ENCODE measurements at regions not wholly inside any gene's neighbourhood (a gene's known extent, or its start where the extent isn't known, plus 50 kb on each side); places are given as distances from the start of the nearest gene placed in this dataset.

GRCh38 chr6:19034986-19035385, 647.8 kb downstream of the RNF144B start:
- no peaks in the 10 kb centered on the region for H3K9me3 ChIP-seq (ENCODE audit: control insufficient read depth in 2 of 2, insufficient read depth in 1 of 2, low read length in 1 of 2)
- DNase-seq (ENCODE audit: low read depth in 6 of 9, low spot score in 9 of 9) = no peak
- no peaks in the 10 kb centered on the region for H3K27me3 ChIP-seq (ENCODE audit: control insufficient read depth in 2 of 2, insufficient read depth in 1 of 2, low read length in 1 of 2)
- H3K4me1 ChIP-seq (ENCODE audit: control insufficient read depth in 2 of 2, insufficient read depth in 2 of 2, low read length in 2 of 2) = no peaks in the 10 kb centered on the region
- no peaks in the 10 kb centered on the region for H3K36me3 ChIP-seq (ENCODE audit: control insufficient read depth in 2 of 2, insufficient read depth in 2 of 2, low read length in 1 of 2)
- no peak overlapping the region for H3K27ac ChIP-seq (ENCODE audit: low read depth in 1 of 2, low read length in 1 of 2)
- 91% methylated on average over 2 of the region's 2 CpGs for WGBS
- H3K4me3 ChIP-seq (ENCODE audit: low read length in 2 of 2) = no peak overlapping the region

GRCh38 chr6:19035461-19036195, 648.5 kb downstream of the RNF144B start:
- DNase-seq (ENCODE audit: low read depth in 6 of 9, low spot score in 9 of 9) = no peak
- Histone ChIP-seq H3K27ac (ENCODE audit: low read depth in 1 of 2, low read length in 1 of 2) (no peak overlapping the region), H3K27me3 (ENCODE audit: control insufficient read depth in 2 of 2, insufficient read depth in 1 of 2, low read length in 1 of 2) (no peaks in the 10 kb centered on the region), H3K4me1 (ENCODE audit: control insufficient read depth in 2 of 2, insufficient read depth in 2 of 2, low read length in 2 of 2) (no peaks in the 10 kb centered on the region), H3K9me3 (ENCODE audit: control insufficient read depth in 2 of 2, insufficient read depth in 1 of 2, low read length in 1 of 2) (no peaks in the 10 kb centered on the region), H3K36me3 (ENCODE audit: control insufficient read depth in 2 of 2, insufficient read depth in 2 of 2, low read length in 1 of 2) (no peaks in the 10 kb centered on the region), H3K4me3 (ENCODE audit: low read length in 2 of 2) (no peak overlapping the region)
- 84% methylated on average over 7 of the region's 7 CpGs for WGBS

DNA sequence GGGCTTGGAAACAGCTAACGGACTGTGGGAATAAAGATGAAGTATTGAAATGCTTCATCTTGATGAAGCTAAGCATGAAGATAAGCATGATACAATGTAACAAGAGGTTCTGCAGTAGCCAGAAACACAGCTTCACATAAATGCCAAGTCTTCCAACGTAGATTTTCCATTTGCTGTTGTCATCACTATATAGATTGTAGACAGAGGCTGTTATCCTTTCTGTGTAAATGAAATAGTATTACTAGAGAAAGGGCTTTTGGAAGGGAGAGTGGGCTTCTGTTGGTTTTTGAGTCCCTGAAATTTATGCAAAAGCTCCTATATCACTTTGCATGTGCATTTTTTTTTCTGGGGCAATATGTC, 649.0 kb downstream of the RNF144B start:
- 81% methylated on average over 2 of the region's 2 CpGs for WGBS
- H3K4me3 ChIP-seq (ENCODE audit: low read length in 2 of 2) = no peak overlapping the region
- H3K4me1 ChIP-seq (ENCODE audit: control insufficient read depth in 2 of 2, insufficient read depth in 2 of 2, low read length in 2 of 2) = no peaks in the 10 kb centered on the region
- H3K27me3 ChIP-seq (ENCODE audit: control insufficient read depth in 2 of 2, insufficient read depth in 1 of 2, low read length in 1 of 2) = no peaks in the 10 kb centered on the region
- no peak for DNase-seq (ENCODE audit: low read depth in 6 of 9, low spot score in 9 of 9)
- H3K27ac ChIP-seq (ENCODE audit: low read depth in 1 of 2, low read length in 1 of 2) = no peak overlapping the region
- H3K9me3 ChIP-seq (ENCODE audit: control insufficient read depth in 2 of 2, insufficient read depth in 1 of 2, low read length in 1 of 2) = no peaks in the 10 kb centered on the region
- H3K36me3 ChIP-seq (ENCODE audit: control insufficient read depth in 2 of 2, insufficient read depth in 2 of 2, low read length in 1 of 2) = no peaks in the 10 kb centered on the region

- no peaks in the 10 kb centered on the region for H3K27me3 ChIP-seq (ENCODE audit: control insufficient read depth in 2 of 2, insufficient read depth in 1 of 2, low read length in 1 of 2)
- no peak overlapping the region for H3K4me3 ChIP-seq (ENCODE audit: low read length in 2 of 2)
- no peaks in the 10 kb centered on the region for H3K4me1 ChIP-seq (ENCODE audit: control insufficient read depth in 2 of 2, insufficient read depth in 2 of 2, low read length in 2 of 2)
- H3K27ac ChIP-seq (ENCODE audit: low read depth in 1 of 2, low read length in 1 of 2) = no peak overlapping the region
- no peaks in the 10 kb centered on the region for H3K9me3 ChIP-seq (ENCODE audit: control insufficient read depth in 2 of 2, insufficient read depth in 1 of 2, low read length in 1 of 2)
- no peak for DNase-seq (ENCODE audit: low read depth in 6 of 9, low spot score in 9 of 9)
- 97% methylated on average over 4 of the region's 4 CpGs for WGBS
- no peaks in the 10 kb centered on the region for H3K36me3 ChIP-seq (ENCODE audit: control insufficient read depth in 2 of 2, insufficient read depth in 2 of 2, low read length in 1 of 2)
Measured at GRCh38 chr6:19037607-19038006, 650.5 kb downstream of the RNF144B start.

GRCh38 chr6:19039287-19039686, 652.1 kb downstream of the RNF144B start:
- H3K36me3 ChIP-seq (ENCODE audit: control insufficient read depth in 2 of 2, insufficient read depth in 2 of 2, low read length in 1 of 2) = no peaks in the 10 kb centered on the region
- H3K27ac ChIP-seq (ENCODE audit: low read depth in 1 of 2, low read length in 1 of 2) = no peak overlapping the region
- no peak for DNase-seq (ENCODE audit: low read depth in 6 of 9, low spot score in 9 of 9)
- H3K9me3 ChIP-seq (ENCODE audit: control insufficient read depth in 2 of 2, insufficient read depth in 1 of 2, low read length in 1 of 2) = no peaks in the 10 kb centered on the region
- H3K27me3 ChIP-seq (ENCODE audit: control insufficient read depth in 2 of 2, insufficient read depth in 1 of 2, low read length in 1 of 2) = no peaks in the 10 kb centered on the region
- H3K4me1 ChIP-seq (ENCODE audit: control insufficient read depth in 2 of 2, insufficient read depth in 2 of 2, low read length in 2 of 2) = no peaks in the 10 kb centered on the region
- no peak overlapping the region for H3K4me3 ChIP-seq (ENCODE audit: low read length in 2 of 2)

DNA sequence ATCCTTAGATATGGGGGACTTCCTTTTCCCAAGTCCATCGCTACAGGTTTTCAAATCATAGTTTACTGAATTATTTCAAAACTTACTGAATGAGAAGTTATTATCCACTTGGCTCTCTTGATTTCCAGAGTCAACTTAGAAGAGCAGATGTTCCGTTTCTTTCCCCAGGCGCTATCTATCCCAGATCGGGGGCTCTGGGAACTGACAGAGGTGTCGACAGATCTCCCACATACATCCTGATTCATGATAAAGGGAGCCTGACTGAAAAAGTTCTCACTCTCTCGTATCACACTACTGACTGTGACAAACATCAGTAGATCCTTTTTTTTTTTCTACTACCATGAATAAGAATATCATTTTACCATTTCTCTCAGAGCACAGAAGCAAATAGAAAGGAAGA, 654.8 kb downstream of the RNF144B start:
- Histone ChIP-seq H3K4me1 (ENCODE audit: control insufficient read depth in 2 of 2, insufficient read depth in 2 of 2, low read length in 2 of 2) (no peaks in the 10 kb centered on the region), H3K9me3 (ENCODE audit: control insufficient read depth in 2 of 2, insufficient read depth in 1 of 2, low read length in 1 of 2) (no peaks in the 10 kb centered on the region), H3K4me3 (ENCODE audit: low read length in 2 of 2) (no peak overlapping the region), H3K36me3 (ENCODE audit: control insufficient read depth in 2 of 2, insufficient read depth in 2 of 2, low read length in 1 of 2) (no peaks in the 10 kb centered on the region), H3K27me3 (ENCODE audit: control insufficient read depth in 2 of 2, insufficient read depth in 1 of 2, low read length in 1 of 2) (no peaks in the 10 kb centered on the region), H3K27ac (ENCODE audit: low read depth in 1 of 2, low read length in 1 of 2) (no peak overlapping the region)
- 85% methylated on average over 6 of the region's 6 CpGs for WGBS
- DNase-seq (ENCODE audit: low read depth in 6 of 9, low spot score in 9 of 9) = no peak

DNA sequence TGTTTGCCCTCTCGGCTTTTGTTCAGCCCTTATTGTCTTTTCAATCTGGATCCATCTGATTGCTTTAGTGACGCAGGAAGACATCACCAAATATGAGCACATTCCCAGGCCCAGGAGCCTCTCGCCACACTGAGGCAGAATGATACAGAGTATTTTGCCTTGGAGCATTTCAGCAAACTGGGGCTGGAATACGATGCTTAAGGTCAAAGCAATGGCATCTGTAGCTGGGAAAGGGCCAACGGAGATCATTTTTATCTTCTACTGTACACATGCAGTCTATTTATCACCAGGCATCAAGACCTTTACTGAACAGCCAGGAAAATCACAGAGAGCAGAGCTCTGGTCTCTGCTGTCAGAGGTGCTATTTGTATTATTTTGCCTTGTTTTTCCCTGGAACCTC, 655.3 kb downstream of the RNF144B start:
- DNase-seq (ENCODE audit: low read depth in 6 of 9, low spot score in 9 of 9) = no peak
- Histone ChIP-seq H3K27ac (ENCODE audit: low read depth in 1 of 2, low read length in 1 of 2) (no peak overlapping the region), H3K27me3 (ENCODE audit: control insufficient read depth in 2 of 2, insufficient read depth in 1 of 2, low read length in 1 of 2) (no peaks in the 10 kb centered on the region), H3K4me1 (ENCODE audit: control insufficient read depth in 2 of 2, insufficient read depth in 2 of 2, low read length in 2 of 2) (no peaks in the 10 kb centered on the region), H3K9me3 (ENCODE audit: control insufficient read depth in 2 of 2, insufficient read depth in 1 of 2, low read length in 1 of 2) (no peaks in the 10 kb centered on the region), H3K36me3 (ENCODE audit: control insufficient read depth in 2 of 2, insufficient read depth in 2 of 2, low read length in 1 of 2) (no peaks in the 10 kb centered on the region), H3K4me3 (ENCODE audit: low read length in 2 of 2) (no peak overlapping the region)
- WGBS = 92% methylated on average over 5 of the region's 5 CpGs

DNA sequence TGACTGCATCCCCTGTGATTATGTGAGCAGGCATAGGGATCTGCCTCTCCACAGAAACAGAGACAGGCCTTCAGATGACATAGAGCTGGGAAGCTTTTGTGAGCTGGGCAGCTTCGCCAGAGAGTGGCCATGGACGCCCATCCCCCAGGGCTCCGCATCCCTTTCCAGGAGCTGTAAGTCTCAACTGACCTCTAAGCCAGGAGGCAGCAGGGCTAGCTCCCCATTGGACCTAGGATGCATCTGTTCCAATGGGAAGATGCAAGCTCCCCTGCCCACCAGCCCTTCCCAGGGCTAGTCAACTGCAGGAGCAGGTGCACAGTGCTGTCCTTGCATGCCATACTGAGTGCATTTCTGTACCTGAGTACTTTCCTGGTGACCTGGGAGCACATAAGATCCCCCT, 663.6 kb downstream of the RNF144B start:
- Histone ChIP-seq H3K4me3 (ENCODE audit: low read length in 2 of 2) (no peak overlapping the region), H3K36me3 (ENCODE audit: control insufficient read depth in 2 of 2, insufficient read depth in 2 of 2, low read length in 1 of 2) (no peaks in the 10 kb centered on the region), H3K4me1 (ENCODE audit: control insufficient read depth in 2 of 2, insufficient read depth in 2 of 2, low read length in 2 of 2) (no peaks in the 10 kb centered on the region), H3K27me3 (ENCODE audit: control insufficient read depth in 2 of 2, insufficient read depth in 1 of 2, low read length in 1 of 2) (no peaks in the 10 kb centered on the region), H3K27ac (ENCODE audit: low read depth in 1 of 2, low read length in 1 of 2) (no peak overlapping the region), H3K9me3 (ENCODE audit: control insufficient read depth in 2 of 2, insufficient read depth in 1 of 2, low read length in 1 of 2) (peaks cover 0 to 8% of the 10 kb centered on the region in 2 donors)
- DNase-seq (ENCODE audit: low read depth in 6 of 9, low spot score in 9 of 9) = no peak
- WGBS = 97% methylated on average over 3 of the region's 3 CpGs

GRCh38 chr6:19052219-19052618, 665.1 kb downstream of the RNF144B start:
- Histone ChIP-seq H3K27me3 (ENCODE audit: control insufficient read depth in 2 of 2, insufficient read depth in 1 of 2, low read length in 1 of 2) (no peaks in the 10 kb centered on the region), H3K36me3 (ENCODE audit: control insufficient read depth in 2 of 2, insufficient read depth in 2 of 2, low read length in 1 of 2) (no peaks in the 10 kb centered on the region), H3K4me1 (ENCODE audit: control insufficient read depth in 2 of 2, insufficient read depth in 2 of 2, low read length in 2 of 2) (no peaks in the 10 kb centered on the region), H3K9me3 (ENCODE audit: control insufficient read depth in 2 of 2, insufficient read depth in 1 of 2, low read length in 1 of 2) (peaks cover 0 to 8% of the 10 kb centered on the region in 2 donors), H3K4me3 (ENCODE audit: low read length in 2 of 2) (no peak overlapping the region), H3K27ac (ENCODE audit: low read depth in 1 of 2, low read length in 1 of 2) (no peak overlapping the region)
- WGBS = 92% methylated on average over 1 of the region's 1 CpG
- DNase-seq (ENCODE audit: low read depth in 6 of 9, low spot score in 9 of 9) = no peak

GRCh38 chr6:19059102-19059501, 672.0 kb downstream of the RNF144B start:
- 89% methylated on average over 4 of the region's 4 CpGs for WGBS
- Histone ChIP-seq H3K36me3 (ENCODE audit: control insufficient read depth in 2 of 2, insufficient read depth in 2 of 2, low read length in 1 of 2) (no peaks in the 10 kb centered on the region), H3K27ac (ENCODE audit: low read depth in 1 of 2, low read length in 1 of 2) (no peak overlapping the region), H3K9me3 (ENCODE audit: control insufficient read depth in 2 of 2, insufficient read depth in 1 of 2, low read length in 1 of 2) (no peaks in the 10 kb centered on the region), H3K4me3 (ENCODE audit: low read length in 2 of 2) (no peak overlapping the region), H3K27me3 (ENCODE audit: control insufficient read depth in 2 of 2, insufficient read depth in 1 of 2, low read length in 1 of 2) (no peaks in the 10 kb centered on the region), H3K4me1 (ENCODE audit: control insufficient read depth in 2 of 2, insufficient read depth in 2 of 2, low read length in 2 of 2) (no peaks in the 10 kb centered on the region)
- DNase-seq (ENCODE audit: low read depth in 6 of 9, low spot score in 9 of 9) = no peak

Data from thymus (tissue), 11 donors.